ENCODE measurements at regions not wholly inside any gene's neighbourhood (a gene's known extent, or its start where the extent isn't known, plus 50 kb on each side); places are given as distances from the start of the nearest gene placed in this dataset.

DNA sequence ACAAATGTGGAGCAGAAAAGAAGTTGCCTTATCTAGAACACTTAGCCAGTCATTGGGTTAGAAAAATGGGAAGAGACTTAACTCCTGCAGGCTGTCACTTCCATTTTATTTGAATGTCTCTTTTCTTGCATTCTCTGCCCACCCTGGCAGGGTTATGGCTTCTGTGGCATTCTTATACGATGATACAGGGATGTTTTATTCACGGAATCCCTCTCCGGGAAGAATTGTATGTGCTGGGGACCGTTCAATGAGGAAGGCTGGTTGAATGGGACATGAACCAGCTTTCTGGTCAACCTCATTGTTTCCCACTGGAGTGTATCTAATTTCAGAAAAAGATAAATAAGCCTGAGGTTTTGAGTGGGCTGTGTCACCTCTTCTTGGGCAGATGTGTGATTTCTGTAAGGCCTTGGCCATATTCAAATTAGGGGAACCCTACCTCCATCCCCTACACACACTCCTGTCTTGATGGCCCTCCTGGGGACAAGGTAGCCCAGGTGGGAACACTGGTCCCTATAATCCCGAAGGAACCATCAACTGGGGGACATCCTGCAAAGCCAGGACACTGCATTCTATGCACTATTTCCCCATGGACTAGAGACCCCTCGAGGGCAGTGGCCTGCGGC is 174.8 kb upstream of the GSC start:
- DNase-seq (ENCODE audit: unreplicated experiment), result no peak
- POLR2A ChIA-PET, result no interaction called here
- intact Hi-C loops (cut with micrococcal nuclease), result no loop called here
- H3K27me3 Mint-ChIP-seq (ENCODE audit: insufficient read depth, unreplicated experiment), result peaks cover 2% of the 10 kb centered on the region
- H3K36me3 Mint-ChIP-seq (ENCODE audit: insufficient read depth, unreplicated experiment), result no peaks in the 10 kb centered on the region
- no peak overlapping the region for H3K4me3 Mint-ChIP-seq (ENCODE audit: unreplicated experiment)
- no peaks in the 10 kb centered on the region for H3K9me3 Mint-ChIP-seq (ENCODE audit: unreplicated experiment)
- CTCF ChIA-PET, result interaction anchor here (0.6 kb wide), 1 partner anchor 492 kb away, joined by 3 read pairs; no protein-coding TSS in a partner anchor
- H3K4me1 Mint-ChIP-seq (ENCODE audit: insufficient read depth, unreplicated experiment), result peaks cover 3% of the 10 kb centered on the region
- no peak overlapping the region for H3K27ac Mint-ChIP-seq (ENCODE audit: low read depth, unreplicated experiment)
- TF ChIP-seq, protein P1, sequence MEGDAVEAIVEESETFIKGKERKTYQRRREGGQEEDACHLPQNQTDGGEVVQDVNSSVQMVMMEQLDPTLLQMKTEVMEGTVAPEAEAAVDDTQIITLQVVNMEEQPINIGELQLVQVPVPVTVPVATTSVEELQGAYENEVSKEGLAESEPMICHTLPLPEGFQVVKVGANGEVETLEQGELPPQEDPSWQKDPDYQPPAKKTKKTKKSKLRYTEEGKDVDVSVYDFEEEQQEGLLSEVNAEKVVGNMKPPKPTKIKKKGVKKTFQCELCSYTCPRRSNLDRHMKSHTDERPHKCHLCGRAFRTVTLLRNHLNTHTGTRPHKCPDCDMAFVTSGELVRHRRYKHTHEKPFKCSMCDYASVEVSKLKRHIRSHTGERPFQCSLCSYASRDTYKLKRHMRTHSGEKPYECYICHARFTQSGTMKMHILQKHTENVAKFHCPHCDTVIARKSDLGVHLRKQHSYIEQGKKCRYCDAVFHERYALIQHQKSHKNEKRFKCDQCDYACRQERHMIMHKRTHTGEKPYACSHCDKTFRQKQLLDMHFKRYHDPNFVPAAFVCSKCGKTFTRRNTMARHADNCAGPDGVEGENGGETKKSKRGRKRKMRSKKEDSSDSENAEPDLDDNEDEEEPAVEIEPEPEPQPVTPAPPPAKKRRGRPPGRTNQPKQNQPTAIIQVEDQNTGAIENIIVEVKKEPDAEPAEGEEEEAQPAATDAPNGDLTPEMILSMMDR (IDR thresholded peaks at IDR 0.05; ENCODE audit: unreplicated experiment), result no peak
- no TSS peak for BruUV-seq (replicated peaks)

DNA sequence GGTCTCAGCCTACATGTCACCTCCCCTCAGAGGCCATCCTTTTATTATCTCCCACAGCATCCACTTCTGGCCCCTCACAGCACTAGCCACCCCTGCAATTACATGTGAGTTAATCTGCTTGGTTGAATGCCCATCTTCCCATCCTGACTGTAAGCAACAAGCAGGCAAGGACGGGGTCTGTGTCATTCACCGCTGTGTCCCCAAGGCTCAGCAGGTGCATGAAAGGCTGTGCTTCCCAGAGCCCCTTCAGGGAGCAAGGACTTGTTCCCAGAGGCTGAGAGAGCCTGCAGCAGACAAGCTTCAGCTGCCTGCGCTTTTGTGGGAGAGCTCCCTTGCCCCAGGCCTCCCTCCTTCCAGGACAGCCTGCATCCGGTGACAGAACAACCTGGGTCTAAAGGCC is 172.7 kb upstream of the GSC start:
- no peaks in the 10 kb centered on the region for H3K4me1 Mint-ChIP-seq (ENCODE audit: insufficient read depth, unreplicated experiment)
- TF ChIP-seq, protein P1 (IDR thresholded peaks at IDR 0.05; ENCODE audit: unreplicated experiment), result no peak
- intact Hi-C loops (cut with micrococcal nuclease), result no loop called here
- H3K9me3 Mint-ChIP-seq (ENCODE audit: unreplicated experiment), result no peaks in the 10 kb centered on the region
- ChIA-PET POLR2A (no interaction called here), CTCF (no interaction called here)
- no peak overlapping the region for H3K27ac Mint-ChIP-seq (ENCODE audit: low read depth, unreplicated experiment)
- no peaks in the 10 kb centered on the region for H3K27me3 Mint-ChIP-seq (ENCODE audit: insufficient read depth, unreplicated experiment)
- BruUV-seq (replicated peaks), result no TSS peak
- DNase-seq (ENCODE audit: unreplicated experiment), result no peak
- H3K4me3 Mint-ChIP-seq (ENCODE audit: unreplicated experiment), result no peak overlapping the region
- H3K36me3 Mint-ChIP-seq (ENCODE audit: insufficient read depth, unreplicated experiment), result no peaks in the 10 kb centered on the region

DNA sequence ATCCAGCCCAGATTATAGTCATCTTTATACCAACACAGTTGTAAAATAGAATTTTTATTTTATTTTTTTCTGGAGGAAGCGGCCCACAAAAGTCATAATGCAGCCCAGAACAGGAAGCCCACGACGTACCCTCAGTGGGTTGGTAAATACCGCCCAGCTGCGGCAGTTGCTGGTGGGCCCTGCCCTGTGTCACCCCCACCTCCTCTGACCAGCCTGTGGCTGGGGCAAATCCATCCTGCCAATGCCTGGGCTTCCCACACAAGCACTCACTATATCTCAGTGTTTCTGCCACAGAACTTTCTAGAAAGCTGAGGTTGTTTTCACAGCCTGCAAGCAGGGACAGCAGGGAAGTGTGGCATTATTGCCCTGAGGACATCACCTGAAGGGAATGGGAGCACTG is 171.4 kb upstream of the GSC start:
- ChIA-PET POLR2A (no interaction called here), CTCF (no interaction called here)
- H3K36me3 Mint-ChIP-seq (ENCODE audit: insufficient read depth, unreplicated experiment), result no peaks in the 10 kb centered on the region
- no peak overlapping the region for H3K4me3 Mint-ChIP-seq (ENCODE audit: unreplicated experiment)
- no peaks in the 10 kb centered on the region for H3K9me3 Mint-ChIP-seq (ENCODE audit: unreplicated experiment)
- no peaks in the 10 kb centered on the region for H3K27me3 Mint-ChIP-seq (ENCODE audit: insufficient read depth, unreplicated experiment)
- intact Hi-C loops (cut with micrococcal nuclease), result no loop called here
- TF ChIP-seq, protein P1 (IDR thresholded peaks at IDR 0.05; ENCODE audit: unreplicated experiment), result no peak
- no peak for DNase-seq (ENCODE audit: unreplicated experiment)
- H3K27ac Mint-ChIP-seq (ENCODE audit: low read depth, unreplicated experiment), result no peak overlapping the region
- BruUV-seq (replicated peaks), result no TSS peak
- H3K4me1 Mint-ChIP-seq (ENCODE audit: insufficient read depth, unreplicated experiment), result no peaks in the 10 kb centered on the region

DNA sequence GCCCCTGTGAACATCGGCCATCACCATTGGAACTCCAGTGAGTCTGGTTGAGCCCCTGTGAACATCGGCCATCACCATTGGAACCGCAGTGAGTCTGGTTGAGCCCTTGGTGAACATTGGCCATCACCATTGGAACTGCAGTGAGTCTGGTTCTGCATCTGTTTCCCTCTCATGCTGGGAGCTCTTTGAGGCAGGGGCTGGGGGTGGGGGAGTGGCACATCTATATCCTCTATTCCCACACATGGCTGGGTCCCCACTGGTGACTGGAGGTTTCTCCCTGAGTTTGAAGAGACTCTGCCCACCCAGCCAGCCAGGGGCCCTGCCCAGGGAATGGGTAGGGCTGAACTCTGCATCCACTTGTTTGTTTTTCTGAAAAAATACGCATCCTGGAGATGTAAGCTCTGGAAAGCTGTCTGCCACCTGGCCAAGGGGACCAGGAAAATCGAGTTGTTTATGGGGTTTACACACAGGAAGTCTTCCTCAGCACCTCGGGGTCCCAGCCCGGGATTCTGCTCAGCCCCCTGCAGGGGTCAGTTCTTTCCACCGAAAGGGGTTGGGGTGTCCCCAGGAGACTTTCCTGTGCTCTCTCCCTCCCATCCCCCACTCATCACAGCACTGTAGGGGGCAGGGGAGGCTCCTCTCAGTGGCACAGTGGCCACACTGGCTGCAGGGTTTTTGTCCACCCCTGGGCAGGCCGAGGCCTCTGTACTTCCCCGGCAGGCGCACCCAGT is 170.5 kb upstream of the GSC start:
- H3K9me3 Mint-ChIP-seq (ENCODE audit: unreplicated experiment), result no peaks in the 10 kb centered on the region
- H3K27me3 Mint-ChIP-seq (ENCODE audit: insufficient read depth, unreplicated experiment), result no peaks in the 10 kb centered on the region
- TF ChIP-seq, protein P1 (IDR thresholded peaks at IDR 0.05; ENCODE audit: unreplicated experiment), result no peak
- CTCF ChIA-PET, result interaction anchor here (0.6 kb wide), 2 partner anchors 89 to 407 kb away, joined by 5 read pairs; no protein-coding TSS in a partner anchor
- POLR2A ChIA-PET, result no interaction called here
- no peak for DNase-seq (ENCODE audit: unreplicated experiment)
- H3K27ac Mint-ChIP-seq (ENCODE audit: low read depth, unreplicated experiment), result no peak overlapping the region
- no TSS peak for BruUV-seq (replicated peaks)
- no peak overlapping the region for H3K4me3 Mint-ChIP-seq (ENCODE audit: unreplicated experiment)
- no peaks in the 10 kb centered on the region for H3K4me1 Mint-ChIP-seq (ENCODE audit: insufficient read depth, unreplicated experiment)
- intact Hi-C loops (cut with micrococcal nuclease), result no loop called here
- H3K36me3 Mint-ChIP-seq (ENCODE audit: insufficient read depth, unreplicated experiment), result no peaks in the 10 kb centered on the region
